HFF-Myc (cell line): ENCODE measurements at regions not wholly inside any gene's neighbourhood (a gene's known extent, or its start where the extent isn't known, plus 50 kb on each side); places are given as distances from the start of the nearest gene placed in this dataset.
A peak's percentile ranks its signal among the peaks of the same experiment; 100 is the strongest.

Source experiments
- DNase-seq: peaks from one replicate; pipeline ENCODE4 v3.0.0-alpha.2; 2011; ENCODE audit warnings: low read depth; ENCODE audit errors: extremely low read depth
- H3K4me3 ChIP-seq: replicated peaks from 2 replicates; pipeline ENCODE4 v1.5.1; 2011; ENCODE audit warnings: low read depth, mild to moderate bottlenecking, control low read depth, low read length
- CTCF ChIP-seq: IDR thresholded peaks from 2 replicates; pipeline ENCODE4 v1.5.1; 2012; ENCODE audit warnings: mild to moderate bottlenecking, low read depth, low read length, control low read depth; ENCODE audit errors: missing control alignments

DNA sequence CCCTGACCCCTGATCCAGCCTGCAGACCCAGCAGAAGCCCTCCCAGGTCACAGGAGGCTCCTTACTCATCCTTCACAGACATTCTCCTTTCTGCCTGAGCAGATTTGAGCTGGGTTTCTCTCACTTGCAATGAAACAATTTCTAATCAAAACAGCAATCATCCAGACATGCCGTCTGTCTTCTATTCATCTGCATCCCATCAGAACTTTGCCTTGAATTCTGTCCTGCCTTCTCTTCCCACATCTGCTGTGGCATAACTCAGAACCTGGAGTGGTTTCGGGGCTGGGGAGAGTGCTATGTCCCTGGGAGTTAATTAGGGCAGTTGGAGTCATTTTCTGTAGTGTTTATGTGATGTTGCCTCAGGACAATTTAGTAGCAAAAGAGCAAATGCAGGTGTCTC, 278.6 kb downstream of the CBLN1 start:
- H3K4me3 ChIP-seq = no peak overlapping the region
- TF ChIP-seq CTCF = no peak

GRCh38 chr16:49000594-49000993, 281.0 kb downstream of the CBLN1 start:
- DNase-seq = no peak
- peak; percentile 77 for TF ChIP-seq CTCF
- H3K4me3 ChIP-seq = no peak overlapping the region

More for the DNA sequence above, 278.6 kb downstream of the CBLN1 start:
- DNase-seq = no peak

GRCh38 chr16:48999508-48999907, 282.1 kb downstream of the CBLN1 start:
- no peak overlapping the region for H3K4me3 ChIP-seq
- TF ChIP-seq CTCF = no peak
- DNase-seq = no peak

- H3K4me3 ChIP-seq = no peak overlapping the region
- TF ChIP-seq CTCF = no peak
- DNase-seq = no peak
Observed at GRCh38 chr16:48999044-48999443, 282.6 kb downstream of the CBLN1 start.

GRCh38 chr16:48997946-48998345, 283.7 kb downstream of the CBLN1 start:
- no peak for DNase-seq
- H3K4me3 ChIP-seq = no peak overlapping the region
- TF ChIP-seq CTCF = no peak

DNA sequence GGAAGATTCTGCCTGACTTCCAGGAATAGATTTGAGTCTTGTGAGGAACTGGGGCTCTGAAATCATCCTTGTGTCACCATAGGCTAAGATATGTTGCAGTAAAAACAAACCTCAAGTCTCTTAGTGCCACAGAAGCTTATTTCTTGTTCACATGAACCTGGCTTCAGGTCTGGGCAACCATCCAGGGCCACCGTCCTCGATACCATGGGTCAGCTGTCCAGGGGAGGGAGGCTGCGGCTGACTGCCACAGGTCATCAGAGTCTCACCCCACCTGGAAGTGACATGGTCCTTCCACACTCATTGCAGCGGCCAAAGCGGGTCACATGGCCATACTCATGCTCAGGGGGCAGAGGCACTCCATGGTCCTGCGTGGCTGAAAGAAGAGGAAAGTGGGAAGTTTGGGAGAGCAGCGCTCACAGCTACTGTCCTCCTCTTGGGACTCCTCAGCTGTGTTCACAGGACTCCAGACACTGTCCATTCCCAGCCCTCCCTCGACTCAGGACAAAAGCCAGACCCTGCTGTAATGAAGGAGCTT, 284.5 kb downstream of the CBLN1 start:
- H3K4me3 ChIP-seq = no peak overlapping the region
- TF ChIP-seq CTCF = no peak
- no peak for DNase-seq

GRCh38 chr16:48978501-48978900, 303.1 kb downstream of the CBLN1 start:
- no peak overlapping the region for H3K4me3 ChIP-seq
- no peak for DNase-seq
- no peak for TF ChIP-seq CTCF
